ENCODE measurements at regions not wholly inside any gene's neighbourhood (a gene's known extent, or its start where the extent isn't known, plus 50 kb on each side); places are given as distances from the start of the nearest gene placed in this dataset.
"Not testable (repeated sequence)": the region's sequence is repeated elsewhere in the genome, so short reads cannot be mapped to it uniquely, and the experiment has no call there.

DNA sequence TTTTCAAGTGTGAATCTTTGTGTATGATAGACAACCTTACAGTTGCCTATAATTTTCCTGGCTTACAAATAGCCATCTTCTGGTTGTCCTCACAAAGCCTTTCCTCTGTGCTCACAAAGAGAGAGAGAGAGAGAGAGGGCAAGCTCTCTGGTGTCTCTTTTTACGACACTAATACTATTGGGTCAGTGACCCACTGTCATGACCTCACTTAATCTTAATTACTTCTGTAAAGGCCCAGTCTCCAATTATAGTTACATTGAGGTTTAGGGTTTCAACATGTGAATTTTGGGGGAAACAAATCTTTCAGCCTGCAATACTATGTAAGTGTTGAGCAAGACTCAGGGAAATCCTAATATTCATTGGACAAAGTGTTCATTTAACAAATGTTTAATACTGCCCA, 167.4 kb upstream of the COL11A1 start:
- TF ChIP-seq POLR2A (IDR thresholded peaks at IDR 0.05): no peak
- no peak for TF ChIP-seq POLR2AphosphoS5 (IDR thresholded peaks at IDR 0.05)
- TF ChIP-seq CTCF (IDR thresholded peaks at IDR 0.05): no peak
- TF ChIP-seq EP300 (IDR thresholded peaks at IDR 0.05): no peak
- Histone ChIP-seq H3K27me3 (no peaks in the 10 kb centered on the region), H3K4me3 (no peak overlapping the region), H3K9me3 (no peaks in the 10 kb centered on the region), H3K36me3 (no peaks in the 10 kb centered on the region), H3K27ac (no peak overlapping the region), H3K4me1 (no peaks in the 10 kb centered on the region)
- DNase-seq: no peak
- WGBS, 2 donors: 23 to 52% methylated on average over 1 of the region's 1 CpG
- intact Hi-C loops (cut with DNase I): no loop called here

- TF ChIP-seq POLR2AphosphoS5 (IDR thresholded peaks at IDR 0.05): no peak
- Histone ChIP-seq H3K36me3 (no peaks in the 10 kb centered on the region), H3K4me3 (no peak overlapping the region), H3K27me3 (no peaks in the 10 kb centered on the region), H3K4me1 (no peaks in the 10 kb centered on the region), H3K9me3 (no peaks in the 10 kb centered on the region), H3K27ac (no peak overlapping the region)
- intact Hi-C loops (cut with DNase I): no loop called here
- no peak for DNase-seq
Observed at GRCh38 chr1:103274886-103275285, 166.6 kb upstream of the COL11A1 start.

DNA sequence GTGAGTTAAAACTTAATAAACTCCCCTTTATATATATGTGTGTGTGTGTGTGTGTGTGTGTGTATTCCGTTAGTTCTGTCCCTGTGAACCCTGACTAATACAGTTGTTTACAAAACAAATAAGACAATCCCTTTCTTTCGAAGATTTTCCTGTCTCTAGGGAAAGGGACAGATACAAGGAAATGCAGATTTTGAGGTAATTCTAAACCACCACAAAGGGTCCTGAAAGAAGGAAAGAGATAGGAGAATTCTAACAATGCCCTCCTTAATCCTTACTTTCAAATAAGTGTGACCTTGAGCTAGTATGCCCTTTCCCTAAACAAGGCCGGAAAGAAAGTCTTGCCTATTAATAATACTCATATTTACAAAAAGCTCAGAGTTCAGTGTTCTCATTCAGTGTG, 164.8 kb upstream of the COL11A1 start:
- intact Hi-C loops (cut with DNase I): no loop called here
- Histone ChIP-seq H3K27ac (no peak overlapping the region), H3K4me3 (no peak overlapping the region), H3K9me3 (no peaks in the 10 kb centered on the region), H3K36me3 (no peaks in the 10 kb centered on the region), H3K4me1 (no peaks in the 10 kb centered on the region), H3K27me3 (no peaks in the 10 kb centered on the region)
- TF ChIP-seq EP300 (IDR thresholded peaks at IDR 0.05) (no peak), CTCF (IDR thresholded peaks at IDR 0.05) (no peak), POLR2AphosphoS5 (IDR thresholded peaks at IDR 0.05) (no peak), POLR2A (IDR thresholded peaks at IDR 0.05) (no peak)
- 38 to 58% methylated on average over 3 of the region's 3 CpGs for WGBS, 2 donors
- DNase-seq: no peak

DNA sequence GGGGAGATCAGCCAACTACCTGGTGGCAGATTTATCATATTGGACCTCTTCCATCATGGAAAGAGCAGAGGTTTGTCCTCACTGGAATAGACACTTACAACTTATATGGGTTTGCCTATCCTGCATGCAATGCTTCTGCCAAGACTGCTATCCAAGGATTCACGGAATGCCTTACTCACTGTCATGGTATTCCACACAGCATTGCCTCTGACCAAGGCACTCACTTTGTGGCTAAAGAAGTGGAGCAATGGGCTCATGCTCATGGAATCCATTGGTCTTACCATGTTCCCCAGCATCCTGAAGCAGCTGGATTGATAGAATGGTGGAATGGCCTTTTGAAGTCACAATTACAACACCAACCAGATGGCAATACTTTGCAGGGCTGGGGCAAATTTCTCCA, 163.1 kb upstream of the COL11A1 start:
- 95 to 97% methylated on average over 1 of the region's 1 CpG for WGBS, 2 donors
- H3K27ac ChIP-seq, DNase-seq: not testable (repeated sequence)

GRCh38 chr1:103267893-103268292, 159.6 kb upstream of the COL11A1 start:
- intact Hi-C loops (cut with DNase I): no loop called here

More for the DNA sequence above, 163.1 kb upstream of the COL11A1 start:
- H3K4me3 ChIP-seq; H3K9me3 ChIP-seq; H3K27me3 ChIP-seq; H3K36me3 ChIP-seq; intact Hi-C loops (cut with DNase I); H3K4me1 ChIP-seq: not testable (repeated sequence)

GRCh38 chr1:103267266-103267665, 158.9 kb upstream of the COL11A1 start:
- Histone ChIP-seq H3K9me3 (no peaks in the 10 kb centered on the region), H3K27me3 (no peaks in the 10 kb centered on the region), H3K4me3 (no peak overlapping the region), H3K36me3 (no peaks in the 10 kb centered on the region), H3K4me1 (no peaks in the 10 kb centered on the region), H3K27ac (no peak overlapping the region)
- TF ChIP-seq POLR2AphosphoS5 (IDR thresholded peaks at IDR 0.05): no peak
- no peak for TF ChIP-seq POLR2A (IDR thresholded peaks at IDR 0.05)
- TF ChIP-seq EP300 (IDR thresholded peaks at IDR 0.05): no peak
- TF ChIP-seq CTCF (IDR thresholded peaks at IDR 0.05): no peak
- intact Hi-C loops (cut with DNase I): no loop called here
- no peak for DNase-seq
- WGBS, 2 donors: 85 to 86% methylated on average over 1 of the region's 1 CpG

More at GRCh38 chr1:103267893-103268292, 159.6 kb upstream of the COL11A1 start:
- no peak for TF ChIP-seq POLR2AphosphoS5 (IDR thresholded peaks at IDR 0.05)
- TF ChIP-seq POLR2A (IDR thresholded peaks at IDR 0.05): no peak
- no peak for TF ChIP-seq EP300 (IDR thresholded peaks at IDR 0.05)
- H3K4me1 ChIP-seq: no peaks in the 10 kb centered on the region
- no peak overlapping the region for H3K27ac ChIP-seq
- H3K4me3 ChIP-seq: no peak overlapping the region
- H3K9me3 ChIP-seq: no peaks in the 10 kb centered on the region
- no peak for DNase-seq
- no peaks in the 10 kb centered on the region for H3K27me3 ChIP-seq
- no peaks in the 10 kb centered on the region for H3K36me3 ChIP-seq
- WGBS, 2 donors: 66 to 73% methylated on average over 1 of the region's 1 CpG

Measured in sigmoid colon (tissue), 6 donors.